RWPE2 (cell line): ENCODE measurements at regions not wholly inside any gene's neighbourhood (a gene's known extent, or its start where the extent isn't known, plus 50 kb on each side); places are given as distances from the start of the nearest gene placed in this dataset.

ENCODE experiments used
- ATAC-seq: fragments of 200-7000 bp; cut with Tn5 transposase; 3 replicates; pipeline ENCODE4 v1.9.1; 2021; ENCODE audit warnings: low read depth
- DNase-seq: peaks from one replicate; pipeline ENCODE4 v3.0.0-alpha.2; 2020; ENCODE audit warnings: low spot score
- H3K27ac ChIP-seq: fragments of 450-650 bp; 2 replicates; pipeline ENCODE4 v1.5.1; 2017; ENCODE audit warnings: mild to moderate bottlenecking; ENCODE audit not compliant: poor library complexity, severe bottlenecking
- H3K27me3 ChIP-seq: fragments of 250-450 bp; sonication (Bioruptor Pico); 2 replicates; pipeline ENCODE4 v1.5.1; 2021; ENCODE audit warnings: mild to moderate bottlenecking, moderate library complexity; ENCODE audit not compliant: insufficient read depth, poor library complexity, severe bottlenecking
- H3K36me3 ChIP-seq: fragments of 250-450 bp; sonication (Bioruptor Pico); 2 replicates; pipeline ENCODE4 v1.5.1; 2020; ENCODE audit warnings: low read depth, mild to moderate bottlenecking, moderate library complexity
- H3K4me1 ChIP-seq: fragments of 250-450 bp; sonication (Bioruptor Pico); 2 replicates; pipeline ENCODE4 v1.5.1; 2021; ENCODE audit warnings: mild to moderate bottlenecking, moderate library complexity; ENCODE audit not compliant: insufficient read depth, poor library complexity, severe bottlenecking
- H3K4me3 ChIP-seq: fragments of 250-450 bp; sonication (Bioruptor Pico); 2 replicates; pipeline ENCODE4 v1.5.1; 2021; ENCODE audit warnings: mild to moderate bottlenecking, moderate library complexity; ENCODE audit not compliant: severe bottlenecking
- H3K9me3 ChIP-seq: fragments of 250-450 bp; sonication (Bioruptor Pico); 2 replicates; pipeline ENCODE4 v1.5.1; 2021; ENCODE audit warnings: mild to moderate bottlenecking, moderate library complexity; ENCODE audit not compliant: severe bottlenecking
- TF ChIP-seq, protein P1 (sequence below): fragments of 450-650 bp; IDR thresholded peaks from one replicate; pipeline ENCODE4 v1.5.1; 2017; ENCODE audit warnings: mild to moderate bottlenecking, moderate library complexity; ENCODE audit not compliant: poor library complexity, severe bottlenecking

DNA sequence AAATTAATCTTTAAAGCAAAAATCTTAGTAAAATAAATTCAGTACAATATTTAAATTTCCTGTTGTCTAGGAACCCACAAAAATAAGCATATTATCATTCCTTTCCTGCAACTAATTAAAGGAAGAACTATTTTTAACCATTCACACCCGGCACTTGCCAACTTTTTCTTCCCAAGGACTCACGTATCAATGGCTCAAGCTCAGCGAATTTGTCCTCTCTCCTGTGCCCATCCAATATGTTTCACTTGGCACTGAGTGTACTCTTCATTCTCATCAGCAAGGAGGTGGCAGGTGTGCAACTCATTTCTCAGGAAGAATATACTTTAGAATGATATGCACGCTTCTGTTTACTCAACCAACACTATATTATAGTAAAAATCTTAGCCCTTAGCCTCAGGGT, 419.4 kb downstream of the C6orf118 start:
- no peaks in the 10 kb centered on the region for H3K4me1 ChIP-seq
- no peaks in the 10 kb centered on the region for H3K36me3 ChIP-seq
- TF ChIP-seq, protein P1, sequence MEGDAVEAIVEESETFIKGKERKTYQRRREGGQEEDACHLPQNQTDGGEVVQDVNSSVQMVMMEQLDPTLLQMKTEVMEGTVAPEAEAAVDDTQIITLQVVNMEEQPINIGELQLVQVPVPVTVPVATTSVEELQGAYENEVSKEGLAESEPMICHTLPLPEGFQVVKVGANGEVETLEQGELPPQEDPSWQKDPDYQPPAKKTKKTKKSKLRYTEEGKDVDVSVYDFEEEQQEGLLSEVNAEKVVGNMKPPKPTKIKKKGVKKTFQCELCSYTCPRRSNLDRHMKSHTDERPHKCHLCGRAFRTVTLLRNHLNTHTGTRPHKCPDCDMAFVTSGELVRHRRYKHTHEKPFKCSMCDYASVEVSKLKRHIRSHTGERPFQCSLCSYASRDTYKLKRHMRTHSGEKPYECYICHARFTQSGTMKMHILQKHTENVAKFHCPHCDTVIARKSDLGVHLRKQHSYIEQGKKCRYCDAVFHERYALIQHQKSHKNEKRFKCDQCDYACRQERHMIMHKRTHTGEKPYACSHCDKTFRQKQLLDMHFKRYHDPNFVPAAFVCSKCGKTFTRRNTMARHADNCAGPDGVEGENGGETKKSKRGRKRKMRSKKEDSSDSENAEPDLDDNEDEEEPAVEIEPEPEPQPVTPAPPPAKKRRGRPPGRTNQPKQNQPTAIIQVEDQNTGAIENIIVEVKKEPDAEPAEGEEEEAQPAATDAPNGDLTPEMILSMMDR: no peak
- no peak for ATAC-seq
- no peaks in the 10 kb centered on the region for H3K27me3 ChIP-seq
- DNase-seq: no peak
- H3K9me3 ChIP-seq: no peaks in the 10 kb centered on the region
- H3K27ac ChIP-seq: no peak overlapping the region
- no peak overlapping the region for H3K4me3 ChIP-seq

DNA sequence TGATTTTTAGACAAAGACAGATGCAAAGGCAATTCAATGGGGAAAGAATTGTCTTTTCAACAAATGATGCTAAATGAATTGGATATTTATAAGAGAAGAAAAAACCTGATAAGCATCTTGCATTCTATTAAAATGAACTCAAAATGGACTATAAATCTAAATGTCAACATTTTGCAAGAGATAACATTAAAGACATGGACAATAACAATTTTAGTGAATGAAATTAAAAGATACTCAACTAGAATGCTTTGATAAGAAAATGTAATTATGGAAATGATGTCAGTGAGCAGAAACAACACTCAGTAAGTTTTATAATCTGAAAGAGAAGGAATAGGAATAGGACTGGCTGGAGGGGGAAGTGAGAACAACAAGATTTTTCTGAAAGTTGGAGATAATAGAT, 421.7 kb downstream of the C6orf118 start:
- H3K4me3 ChIP-seq: no peak overlapping the region
- no peaks in the 10 kb centered on the region for H3K9me3 ChIP-seq
- no peaks in the 10 kb centered on the region for H3K27me3 ChIP-seq
- no peak overlapping the region for H3K27ac ChIP-seq
- DNase-seq (no peak), ATAC-seq (no peak)
- no peaks in the 10 kb centered on the region for H3K36me3 ChIP-seq
- H3K4me1 ChIP-seq: no peaks in the 10 kb centered on the region
- TF ChIP-seq, protein P1: no peak

DNA sequence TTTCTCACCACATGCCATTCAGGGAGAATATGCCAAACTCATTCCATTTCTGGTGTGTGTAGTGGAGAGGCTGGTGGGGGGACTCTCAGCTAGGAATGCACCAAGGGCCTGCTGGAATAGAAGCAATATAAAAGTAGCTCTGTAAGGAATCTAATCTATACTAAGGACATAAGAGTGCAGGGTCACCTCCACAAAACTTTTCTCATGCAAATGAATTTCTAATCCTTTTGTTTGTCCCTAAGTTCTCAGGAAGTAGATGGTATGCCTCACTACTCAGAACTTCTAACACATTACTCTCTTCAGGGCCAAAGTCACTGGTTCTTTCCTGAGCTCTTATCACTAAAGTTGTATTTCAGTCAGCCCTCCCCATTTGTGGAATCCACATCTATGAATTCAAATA, 427.2 kb downstream of the C6orf118 start:
- Histone ChIP-seq H3K27me3 (no peaks in the 10 kb centered on the region), H3K27ac (no peak overlapping the region), H3K9me3 (no peaks in the 10 kb centered on the region), H3K4me3 (no peak overlapping the region), H3K4me1 (no peaks in the 10 kb centered on the region), H3K36me3 (no peaks in the 10 kb centered on the region)
- TF ChIP-seq, protein P1: no peak
- ATAC-seq (no peak), DNase-seq (no peak)

DNA sequence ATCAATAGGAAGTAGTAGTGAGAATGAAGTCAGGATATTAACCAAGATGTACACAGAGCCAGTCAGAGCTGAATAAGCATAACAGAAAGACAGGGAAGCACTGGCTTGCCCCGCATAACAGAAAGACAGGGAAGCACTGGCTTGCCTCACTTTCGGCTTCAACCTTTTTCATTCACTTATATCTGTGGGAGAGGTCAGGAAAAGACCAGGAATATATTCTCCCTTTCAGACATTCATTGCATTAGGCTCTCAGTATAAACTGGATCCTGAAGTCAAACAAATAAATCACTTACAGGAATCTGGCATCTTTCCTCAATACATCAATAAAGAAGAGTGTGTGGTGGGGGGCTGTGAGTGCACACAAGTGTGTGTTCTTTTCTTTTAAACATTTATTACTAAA, 437.6 kb downstream of the C6orf118 start:
- DNase-seq: no peak
- ATAC-seq: no peak
- H3K4me1 ChIP-seq: no peaks in the 10 kb centered on the region
- no peaks in the 10 kb centered on the region for H3K27me3 ChIP-seq
- no peaks in the 10 kb centered on the region for H3K9me3 ChIP-seq
- TF ChIP-seq, protein P1: no peak
- H3K36me3 ChIP-seq: no peaks in the 10 kb centered on the region
- H3K4me3 ChIP-seq: no peak overlapping the region
- H3K27ac ChIP-seq: no peak overlapping the region

DNA sequence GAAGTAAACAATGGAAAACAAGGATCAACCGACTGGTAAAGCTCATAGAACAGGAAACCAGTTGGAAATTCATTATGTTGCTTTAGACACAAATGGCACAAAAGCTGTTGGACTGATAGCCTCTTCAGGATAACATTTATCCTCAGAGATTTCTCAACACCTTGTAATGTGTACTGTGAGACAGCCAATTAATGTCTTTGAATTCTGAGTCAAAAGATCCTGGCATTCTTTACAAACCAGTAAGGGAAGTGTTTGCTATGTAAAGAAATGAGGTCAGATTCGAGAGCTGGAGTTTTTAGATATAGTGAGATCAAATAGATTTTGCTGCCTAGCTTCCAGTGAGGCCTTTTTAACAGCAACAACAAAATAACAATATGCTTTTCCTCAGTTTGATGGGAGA, 439.2 kb downstream of the C6orf118 start:
- no peaks in the 10 kb centered on the region for H3K9me3 ChIP-seq
- no peak overlapping the region for H3K27ac ChIP-seq
- no peak overlapping the region for H3K4me3 ChIP-seq
- ATAC-seq (no peak), DNase-seq (no peak)
- no peaks in the 10 kb centered on the region for H3K4me1 ChIP-seq
- H3K36me3 ChIP-seq: no peaks in the 10 kb centered on the region
- TF ChIP-seq, protein P1: no peak
- H3K27me3 ChIP-seq: no peaks in the 10 kb centered on the region
